ENCODE measurements at regions not wholly inside any gene's neighbourhood (a gene's known extent, or its start where the extent isn't known, plus 50 kb on each side); places are given as distances from the start of the nearest gene placed in this dataset.

GRCh38 chr16:61215605-61216004 is 820.6 kb downstream of the CDH8 start:
- Histone ChIP-seq H2AFZ (ENCODE audit: low read length) (no peak overlapping the region), H3K9ac (ENCODE audit: low read length) (no peak overlapping the region), H3F3A (ENCODE audit: insufficient read depth, low read length) (no peaks in the 10 kb centered on the region), H3K9me3 (replicated peaks; ENCODE audit: insufficient read depth, low read length) (no peaks in the 10 kb centered on the region), H3K4me3 (ENCODE audit: low read length) (no peak overlapping the region), H3K4me1 (ENCODE audit: low read length) (no peaks in the 10 kb centered on the region), H3K9me2 (replicated peaks; ENCODE audit: insufficient read depth, low read length) (no peaks in the 10 kb centered on the region), H3K4me2 (ENCODE audit: low read depth, low read length) (no peak overlapping the region), H4K20me1 (ENCODE audit: insufficient read depth, low read length) (no peaks in the 10 kb centered on the region), H3K27me3 (replicated peaks; ENCODE audit: insufficient read depth, low read length) (no peaks in the 10 kb centered on the region), H3K79me2 (ENCODE audit: low read length) (no peaks in the 10 kb centered on the region), H3K36me3 (replicated peaks; ENCODE audit: insufficient read depth, low read length) (no peaks in the 10 kb centered on the region), H3K27ac (ENCODE audit: low read length) (no peak overlapping the region)
- no peak for DNase-seq
- TF ChIP-seq CTCF (IDR thresholded peaks at IDR 0.05; ENCODE audit: low read length) (no peak), EZH2phosphoT487 (IDR thresholded peaks at IDR 0.05; ENCODE audit: low read length) (no peak), EZH2 (optimal IDR thresholded peaks at IDR 0.05; ENCODE audit: low read depth, low read length) (no peak)

- H3K9me2 ChIP-seq (replicated peaks; ENCODE audit: insufficient read depth, low read length): no peaks in the 10 kb centered on the region
- H3K27ac ChIP-seq (ENCODE audit: low read length): no peak overlapping the region
- no peak overlapping the region for H3K9ac ChIP-seq (ENCODE audit: low read length)
- no peak overlapping the region for H3K4me3 ChIP-seq (ENCODE audit: low read length)
- H3K36me3 ChIP-seq (replicated peaks; ENCODE audit: insufficient read depth, low read length): no peaks in the 10 kb centered on the region
- no peaks in the 10 kb centered on the region for H4K20me1 ChIP-seq (ENCODE audit: insufficient read depth, low read length)
- no peaks in the 10 kb centered on the region for H3K79me2 ChIP-seq (ENCODE audit: low read length)
- TF ChIP-seq CTCF (IDR thresholded peaks at IDR 0.05; ENCODE audit: low read length): no peak
- TF ChIP-seq EZH2phosphoT487 (IDR thresholded peaks at IDR 0.05; ENCODE audit: low read length): no peak
- no peak for TF ChIP-seq EZH2 (optimal IDR thresholded peaks at IDR 0.05; ENCODE audit: low read depth, low read length)
- H3K9me3 ChIP-seq (replicated peaks; ENCODE audit: insufficient read depth, low read length): no peaks in the 10 kb centered on the region
- no peaks in the 10 kb centered on the region for H3K27me3 ChIP-seq (replicated peaks; ENCODE audit: insufficient read depth, low read length)
- H3K4me1 ChIP-seq (ENCODE audit: low read length): no peaks in the 10 kb centered on the region
- no peak overlapping the region for H2AFZ ChIP-seq (ENCODE audit: low read length)
- DNase-seq: no peak
- H3K4me2 ChIP-seq (ENCODE audit: low read depth, low read length): no peak overlapping the region
- no peaks in the 10 kb centered on the region for H3F3A ChIP-seq (ENCODE audit: insufficient read depth, low read length)
Observed at GRCh38 chr16:61214780-61215179, 821.5 kb downstream of the CDH8 start.

GRCh38 chr16:61210076-61210475 is 826.2 kb downstream of the CDH8 start:
- Histone ChIP-seq H3K36me3 (replicated peaks; ENCODE audit: insufficient read depth, low read length) (no peaks in the 10 kb centered on the region), H2AFZ (ENCODE audit: low read length) (no peak overlapping the region), H3K9ac (ENCODE audit: low read length) (no peak overlapping the region), H3F3A (ENCODE audit: insufficient read depth, low read length) (no peaks in the 10 kb centered on the region), H3K9me2 (replicated peaks; ENCODE audit: insufficient read depth, low read length) (no peaks in the 10 kb centered on the region), H3K4me1 (ENCODE audit: low read length) (no peaks in the 10 kb centered on the region), H3K27me3 (replicated peaks; ENCODE audit: insufficient read depth, low read length) (no peaks in the 10 kb centered on the region), H4K20me1 (ENCODE audit: insufficient read depth, low read length) (no peaks in the 10 kb centered on the region), H3K4me2 (ENCODE audit: low read depth, low read length) (no peak overlapping the region), H3K27ac (ENCODE audit: low read length) (no peak overlapping the region), H3K79me2 (ENCODE audit: low read length) (no peaks in the 10 kb centered on the region), H3K9me3 (replicated peaks; ENCODE audit: insufficient read depth, low read length) (no peaks in the 10 kb centered on the region), H3K4me3 (ENCODE audit: low read length) (no peak overlapping the region)
- TF ChIP-seq EZH2 (optimal IDR thresholded peaks at IDR 0.05; ENCODE audit: low read depth, low read length) (no peak), CTCF (IDR thresholded peaks at IDR 0.05; ENCODE audit: low read length) (no peak), EZH2phosphoT487 (IDR thresholded peaks at IDR 0.05; ENCODE audit: low read length) (no peak)
- DNase-seq: no peak
